ENCODE measurements at regions not wholly inside any gene's neighbourhood (a gene's known extent, or its start where the extent isn't known, plus 50 kb on each side); places are given as distances from the start of the nearest gene placed in this dataset.

DNA sequence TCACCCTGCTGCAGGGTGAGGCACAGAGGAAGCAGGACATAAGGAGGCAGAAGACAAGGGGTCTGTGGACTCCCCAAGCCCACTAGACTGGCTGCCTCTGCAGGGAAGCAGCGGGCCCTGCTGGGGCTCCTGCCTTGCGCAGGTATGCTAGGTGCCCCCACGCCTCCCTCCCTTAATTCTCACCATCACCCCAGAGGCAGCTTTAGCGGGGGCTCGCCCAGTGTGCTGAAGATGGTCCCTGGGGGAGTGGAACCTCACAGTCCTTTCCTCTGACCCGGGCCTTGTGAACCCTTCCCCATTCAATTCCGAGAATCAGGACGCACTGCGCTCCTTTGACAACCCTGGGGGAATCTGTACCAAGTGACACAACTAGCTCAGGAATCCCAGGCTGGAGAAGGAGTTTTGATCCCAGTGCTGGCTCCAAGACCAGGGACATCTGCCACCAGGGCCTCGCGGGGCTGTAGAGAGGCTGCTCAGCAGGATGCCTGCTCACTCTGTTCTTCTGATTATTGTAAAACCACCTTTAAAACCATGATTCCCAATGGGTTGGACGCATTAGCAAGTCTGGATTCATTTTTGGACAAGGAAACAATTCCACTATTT is 468.4 kb downstream of the TCERG1L start:
- TF ChIP-seq, protein P1, sequence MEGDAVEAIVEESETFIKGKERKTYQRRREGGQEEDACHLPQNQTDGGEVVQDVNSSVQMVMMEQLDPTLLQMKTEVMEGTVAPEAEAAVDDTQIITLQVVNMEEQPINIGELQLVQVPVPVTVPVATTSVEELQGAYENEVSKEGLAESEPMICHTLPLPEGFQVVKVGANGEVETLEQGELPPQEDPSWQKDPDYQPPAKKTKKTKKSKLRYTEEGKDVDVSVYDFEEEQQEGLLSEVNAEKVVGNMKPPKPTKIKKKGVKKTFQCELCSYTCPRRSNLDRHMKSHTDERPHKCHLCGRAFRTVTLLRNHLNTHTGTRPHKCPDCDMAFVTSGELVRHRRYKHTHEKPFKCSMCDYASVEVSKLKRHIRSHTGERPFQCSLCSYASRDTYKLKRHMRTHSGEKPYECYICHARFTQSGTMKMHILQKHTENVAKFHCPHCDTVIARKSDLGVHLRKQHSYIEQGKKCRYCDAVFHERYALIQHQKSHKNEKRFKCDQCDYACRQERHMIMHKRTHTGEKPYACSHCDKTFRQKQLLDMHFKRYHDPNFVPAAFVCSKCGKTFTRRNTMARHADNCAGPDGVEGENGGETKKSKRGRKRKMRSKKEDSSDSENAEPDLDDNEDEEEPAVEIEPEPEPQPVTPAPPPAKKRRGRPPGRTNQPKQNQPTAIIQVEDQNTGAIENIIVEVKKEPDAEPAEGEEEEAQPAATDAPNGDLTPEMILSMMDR (IDR thresholded peaks at IDR 0.05): no peak
- no peak for TF ChIP-seq POLR2A (IDR thresholded peaks at IDR 0.05)
